Upper lobe of right lung (tissue), 1 donor: ENCODE measurements at regions not wholly inside any gene's neighbourhood (a gene's known extent, or its start where the extent isn't known, plus 50 kb on each side); places are given as distances from the start of the nearest gene placed in this dataset.

Experiments
- ATAC-seq: fragments of 200-7000 bp; cut with Tn5 transposase; one replicate; pipeline ENCODE4 v1.9.1; 2020; ENCODE audit warnings: mild to moderate bottlenecking, moderate library complexity
- DNase-seq: peaks from one replicate; pipeline ENCODE4 v3.0.0-alpha.2; 2020
- H3K27ac ChIP-seq: fragments of 200-600 bp; one replicate; pipeline ENCODE4 v1.8.0; 2022
- H3K27me3 ChIP-seq: fragments of 200-600 bp; one replicate; pipeline ENCODE4 v1.8.0; 2022; ENCODE audit warnings: mild to moderate bottlenecking
- H3K36me3 ChIP-seq: fragments of 200-600 bp; one replicate; pipeline ENCODE4 v1.8.0; 2022
- H3K4me1 ChIP-seq: fragments of 200-600 bp; one replicate; pipeline ENCODE4 v1.8.0; 2022
- H3K4me3 ChIP-seq: fragments of 200-600 bp; one replicate; pipeline ENCODE4 v1.8.0; 2022; ENCODE audit warnings: mild to moderate bottlenecking
- H3K9me3 ChIP-seq: fragments of 200-600 bp; one replicate; pipeline ENCODE4 v1.8.0; 2022
- intact Hi-C: fragments of 100-400 bp; cut with DNase I; formaldehyde crosslinking; loops from one replicate; pipeline ENCODE4 v1.11.0; 2022
- TF ChIP-seq, protein P1 (sequence below): fragments of 200-600 bp; IDR thresholded peaks from one replicate; pipeline ENCODE4 v1.8.0; 2022; ENCODE audit warnings: antibody characterized with exemption
- donor health status: DM: no; HTN: yes; CAD: no; lungs with severe emphysema.

GRCh38 chr5:175211956-175212756, 231.8 kb downstream of the DRD1 start:
- DNase-seq (no peak), ATAC-seq (no peak)
- Histone ChIP-seq H3K36me3 (no peaks in the 10 kb centered on the region), H3K27ac (no peak overlapping the region), H3K9me3 (no peaks in the 10 kb centered on the region), H3K4me1 (no peaks in the 10 kb centered on the region), H3K4me3 (no peak overlapping the region), H3K27me3 (no peaks in the 10 kb centered on the region)
- TF ChIP-seq, protein P1, sequence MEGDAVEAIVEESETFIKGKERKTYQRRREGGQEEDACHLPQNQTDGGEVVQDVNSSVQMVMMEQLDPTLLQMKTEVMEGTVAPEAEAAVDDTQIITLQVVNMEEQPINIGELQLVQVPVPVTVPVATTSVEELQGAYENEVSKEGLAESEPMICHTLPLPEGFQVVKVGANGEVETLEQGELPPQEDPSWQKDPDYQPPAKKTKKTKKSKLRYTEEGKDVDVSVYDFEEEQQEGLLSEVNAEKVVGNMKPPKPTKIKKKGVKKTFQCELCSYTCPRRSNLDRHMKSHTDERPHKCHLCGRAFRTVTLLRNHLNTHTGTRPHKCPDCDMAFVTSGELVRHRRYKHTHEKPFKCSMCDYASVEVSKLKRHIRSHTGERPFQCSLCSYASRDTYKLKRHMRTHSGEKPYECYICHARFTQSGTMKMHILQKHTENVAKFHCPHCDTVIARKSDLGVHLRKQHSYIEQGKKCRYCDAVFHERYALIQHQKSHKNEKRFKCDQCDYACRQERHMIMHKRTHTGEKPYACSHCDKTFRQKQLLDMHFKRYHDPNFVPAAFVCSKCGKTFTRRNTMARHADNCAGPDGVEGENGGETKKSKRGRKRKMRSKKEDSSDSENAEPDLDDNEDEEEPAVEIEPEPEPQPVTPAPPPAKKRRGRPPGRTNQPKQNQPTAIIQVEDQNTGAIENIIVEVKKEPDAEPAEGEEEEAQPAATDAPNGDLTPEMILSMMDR: no peak
- intact Hi-C loops: no loop called here

- TF ChIP-seq, protein P1: no peak
- no peaks in the 10 kb centered on the region for H3K27me3 ChIP-seq
- DNase-seq (no peak), ATAC-seq (no peak)
- H3K27ac ChIP-seq: no peak overlapping the region
- intact Hi-C loops: no loop called here
- H3K4me3 ChIP-seq: no peak overlapping the region
- no peaks in the 10 kb centered on the region for H3K36me3 ChIP-seq
- no peaks in the 10 kb centered on the region for H3K4me1 ChIP-seq
- no peaks in the 10 kb centered on the region for H3K9me3 ChIP-seq
These were observed 236.5 kb downstream of the DRD1 start for GRCh38 chr5:175207321-175208040.

DNA sequence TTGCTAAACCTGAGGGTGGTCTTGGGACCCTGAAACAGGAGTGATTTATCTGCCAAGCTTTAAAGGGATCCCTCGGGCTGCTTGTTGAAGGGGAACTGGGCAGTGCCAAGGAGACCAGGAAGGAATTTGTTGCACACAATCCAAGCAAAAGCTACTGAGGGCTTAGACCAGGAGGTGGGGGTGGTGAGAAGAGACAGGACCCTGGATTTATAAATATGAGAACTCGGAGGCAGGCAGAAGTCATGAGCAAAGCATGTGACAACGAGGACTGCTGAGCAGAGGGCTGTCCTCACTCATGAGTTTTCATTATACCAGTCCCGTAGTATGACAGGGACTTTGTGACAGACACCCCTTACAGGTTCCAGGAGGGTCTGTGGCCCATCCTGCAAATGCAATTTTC, 237.3 kb downstream of the DRD1 start:
- DNase-seq (no peak), ATAC-seq (no peak)
- Histone ChIP-seq H3K36me3 (no peaks in the 10 kb centered on the region), H3K9me3 (no peaks in the 10 kb centered on the region), H3K27me3 (no peaks in the 10 kb centered on the region), H3K4me3 (no peak overlapping the region), H3K4me1 (no peaks in the 10 kb centered on the region), H3K27ac (no peak overlapping the region)
- TF ChIP-seq, protein P1: no peak
- intact Hi-C loops: no loop called here

- no peaks in the 10 kb centered on the region for H3K9me3 ChIP-seq
- no peaks in the 10 kb centered on the region for H3K36me3 ChIP-seq
- no peaks in the 10 kb centered on the region for H3K4me1 ChIP-seq
- no peak overlapping the region for H3K4me3 ChIP-seq
- intact Hi-C loops: no loop called here
- no peaks in the 10 kb centered on the region for H3K27me3 ChIP-seq
- DNase-seq (no peak), ATAC-seq (no peak)
- H3K27ac ChIP-seq: no peak overlapping the region
- TF ChIP-seq, protein P1: no peak
These were observed 241.4 kb downstream of the DRD1 start for GRCh38 chr5:175202463-175203068.

GRCh38 chr5:175201393-175201792, 242.6 kb downstream of the DRD1 start:
- TF ChIP-seq, protein P1: no peak
- intact Hi-C loops: no loop called here

More at GRCh38 chr5:175201393-175201792, 242.6 kb downstream of the DRD1 start:
- ATAC-seq (no peak), DNase-seq (no peak)
- H3K4me1 ChIP-seq: no peaks in the 10 kb centered on the region
- no peak overlapping the region for H3K27ac ChIP-seq
- no peaks in the 10 kb centered on the region for H3K36me3 ChIP-seq
- no peaks in the 10 kb centered on the region for H3K9me3 ChIP-seq
- H3K27me3 ChIP-seq: no peaks in the 10 kb centered on the region
- H3K4me3 ChIP-seq: no peak overlapping the region
